GM12891 (cell line): ENCODE measurements at regions not wholly inside any gene's neighbourhood (a gene's known extent, or its start where the extent isn't known, plus 50 kb on each side); places are given as distances from the start of the nearest gene placed in this dataset.

Experiments used
- DNase-seq: peaks from one replicate; pipeline ENCODE4 v3.0.0; 2011; ENCODE audit warnings: low spot score; ENCODE audit not compliant: insufficient read length
- FAIRE-seq: peaks from 2 replicates; lab custom pipeline; 2011; peaks lifted over from hg19 to GRCh38; lab: Jason Lieb, UNC
- PAX5 ChIP-seq: IDR thresholded peaks from 2 replicates; pipeline ENCODE4 v1.6.1; 2011; ENCODE audit warnings: low read length, moderate library complexity, mild to moderate bottlenecking; ENCODE audit not compliant: insufficient read depth, severe bottlenecking
- POLR2A ChIP-seq: IDR thresholded peaks from 2 replicates; pipeline ENCODE4 v1.6.1; 2011; ENCODE audit warnings: low read depth, low read length, control low read depth
- POLR2AphosphoS5 ChIP-seq: IDR thresholded peaks from 2 replicates; pipeline ENCODE4 v1.6.1; 2011; ENCODE audit warnings: low read depth, low read length, control low read depth
- POU2F2 ChIP-seq: IDR thresholded peaks from 2 replicates; pipeline ENCODE4 v1.6.1; 2011; ENCODE audit warnings: low read depth, mild to moderate bottlenecking, control low read depth, low read length, moderate library complexity
- SPI1 ChIP-seq: IDR thresholded peaks from 2 replicates; pipeline ENCODE4 v1.6.1; 2011; ENCODE audit warnings: low read depth, low read length, control low read depth
- TAF1 ChIP-seq: IDR thresholded peaks from 2 replicates; pipeline ENCODE4 v1.6.1; 2011; ENCODE audit warnings: low read depth, low read length, control low read depth

- no peak for DNase-seq
- no peak for TF ChIP-seq SPI1
- FAIRE-seq, result no peak
These were observed 628.3 kb downstream of the BUD13 start for GRCh38 chr11:116144387-116144958.

DNA sequence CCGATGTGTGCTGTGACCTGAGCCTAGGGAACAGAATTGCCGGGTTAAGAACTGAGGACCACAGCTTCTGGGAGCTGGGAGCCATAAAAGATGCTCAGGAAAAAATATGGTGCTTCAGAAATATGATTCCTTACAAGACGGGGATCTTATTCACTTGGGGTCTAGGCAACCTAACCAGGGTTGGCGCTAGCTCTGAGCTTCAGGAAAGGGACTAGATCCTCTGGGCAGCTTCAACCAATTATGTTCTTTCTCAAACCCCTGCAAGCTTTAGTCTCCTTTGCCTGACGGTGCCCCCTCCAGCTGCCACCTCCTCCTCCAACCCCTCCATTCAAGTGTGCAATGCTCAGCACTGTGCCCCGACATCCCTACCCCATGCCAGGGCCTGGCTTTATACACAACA is 634.1 kb upstream of the CADM1 start:
- TF ChIP-seq POLR2AphosphoS5 (no peak), SPI1 (no peak), PAX5 (no peak)
- DNase-seq (no peak), FAIRE-seq (no peak)

DNA sequence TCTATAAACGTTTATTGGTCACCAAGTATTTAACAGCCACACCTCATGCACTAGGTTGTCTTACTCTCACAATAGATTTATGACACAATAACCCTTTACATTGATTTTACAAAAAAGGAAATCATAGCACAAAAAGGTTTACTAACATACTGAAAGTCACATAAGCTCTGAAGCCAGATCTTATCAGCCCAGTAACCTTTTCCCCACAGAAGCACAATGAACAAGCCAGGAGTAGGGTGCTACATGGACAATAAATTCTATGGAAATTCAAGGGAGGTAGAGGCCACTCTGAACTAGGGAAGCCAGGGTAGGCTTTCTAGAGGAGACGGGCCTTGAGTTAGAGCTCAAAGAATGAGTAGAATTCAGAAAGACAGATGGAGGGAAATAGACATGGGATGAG is 633.5 kb upstream of the CADM1 start:
- DNase-seq (no peak), FAIRE-seq (no peak)
- TF ChIP-seq POLR2A (no peak), TAF1 (no peak), SPI1 (no peak)

- DNase-seq, result no peak
- no peak for FAIRE-seq
- TF ChIP-seq SPI1 (no peak), POLR2A (no peak), PAX5 (no peak), POU2F2 (no peak), TAF1 (no peak), POLR2AphosphoS5 (no peak)
These were observed 632.9 kb upstream of the CADM1 start for GRCh38 chr11:116136987-116137674.

- DNase-seq (no peak), FAIRE-seq (no peak)
- TF ChIP-seq POU2F2 (no peak), POLR2A (no peak), TAF1 (no peak), PAX5 (no peak), POLR2AphosphoS5 (no peak), SPI1 (no peak)
These were observed 631.7 kb upstream of the CADM1 start for GRCh38 chr11:116135891-116136290.

GRCh38 chr11:116134450-116134849 is 630.2 kb upstream of the CADM1 start:
- DNase-seq (no peak), FAIRE-seq (no peak)
- no peak for TF ChIP-seq POU2F2
- no peak for TF ChIP-seq POLR2A
- TF ChIP-seq TAF1, result no peak
- no peak for TF ChIP-seq SPI1
- no peak for TF ChIP-seq PAX5
- no peak for TF ChIP-seq POLR2AphosphoS5

GRCh38 chr11:116132273-116132978 is 628.2 kb upstream of the CADM1 start:
- FAIRE-seq (no peak), DNase-seq (no peak)

DNA sequence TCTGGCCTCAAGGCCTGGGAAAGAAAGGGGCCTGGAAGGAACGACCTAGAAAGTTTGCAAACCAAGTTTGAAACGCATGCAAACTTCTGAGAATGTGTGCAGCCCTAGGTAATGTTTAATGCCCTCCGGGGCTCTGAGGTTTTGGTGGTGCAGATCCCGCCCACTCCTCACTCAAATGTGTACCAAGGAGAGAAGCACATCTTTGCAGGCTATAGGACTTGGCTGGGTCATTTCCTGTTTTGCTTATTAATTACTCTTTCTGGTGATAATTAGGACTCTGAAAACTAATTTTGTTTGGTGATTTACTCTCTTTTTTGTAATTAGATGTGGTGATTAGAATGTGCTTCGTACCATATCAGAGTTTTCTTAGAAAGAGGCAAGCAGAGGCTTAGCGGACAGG is 625.9 kb upstream of the CADM1 start:
- no peak for FAIRE-seq
- no peak for DNase-seq
- TF ChIP-seq SPI1 (0 out of 2 replicates have a peak, but pooled peaks have one; percentile 18), POU2F2 (no peak), TAF1 (no peak)

More at GRCh38 chr11:116132273-116132978, 628.2 kb upstream of the CADM1 start:
- TF ChIP-seq POU2F2, result no peak
- TF ChIP-seq POLR2A, result no peak
- no peak for TF ChIP-seq POLR2AphosphoS5
- TF ChIP-seq TAF1, result no peak
- TF ChIP-seq PAX5, result no peak
- no peak for TF ChIP-seq SPI1

DNA sequence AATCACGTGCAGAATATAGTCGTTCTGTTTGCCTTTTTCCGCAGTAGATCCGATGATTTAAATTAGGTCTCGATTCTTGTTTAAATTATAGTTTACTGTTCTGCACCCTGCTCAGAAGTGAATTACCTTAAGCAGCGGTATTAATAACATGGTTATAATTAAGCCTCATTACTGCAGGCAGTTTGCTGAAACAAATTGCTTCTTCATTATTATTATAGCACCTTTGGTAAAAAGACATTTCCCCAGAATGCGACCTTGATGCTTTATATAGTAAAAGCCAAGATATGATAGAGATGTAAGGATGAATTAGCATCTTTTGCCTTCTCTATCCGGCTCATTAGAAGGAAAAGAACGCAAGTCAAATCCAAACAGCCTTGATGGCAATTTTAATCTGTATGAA is 625.2 kb upstream of the CADM1 start:
- TF ChIP-seq PAX5 (no peak), POLR2AphosphoS5 (no peak), POU2F2 (no peak), TAF1 (no peak), SPI1 (no peak), POLR2A (no peak)
- no peak for DNase-seq
- no peak for FAIRE-seq

- FAIRE-seq, result no peak
- DNase-seq, result no peak
- no peak for TF ChIP-seq POLR2AphosphoS5
- TF ChIP-seq SPI1, result no peak
- TF ChIP-seq PAX5, result no peak
- no peak for TF ChIP-seq POLR2A
- TF ChIP-seq TAF1, result no peak
- TF ChIP-seq POU2F2, result no peak
These were observed 622.3 kb upstream of the CADM1 start for GRCh38 chr11:116126562-116126961.
